Prostate gland (tissue), 2 donors: ENCODE measurements at regions not wholly inside any gene's neighbourhood (a gene's known extent, or its start where the extent isn't known, plus 50 kb on each side); places are given as distances from the start of the nearest gene placed in this dataset.
"Not testable (repeated sequence)": the region's sequence is repeated elsewhere in the genome, so short reads cannot be mapped to it uniquely, and the experiment has no call there.

Source experiments
- DNase-seq: peaks from one replicate; pipeline ENCODE4 v3.0.0-alpha.2; 2019; ENCODE audit warnings: low spot score
- H3K27ac ChIP-seq, 2 donors: fragments of 200-600 bp; sonication (generic); 2 replicates each; pipeline ENCODE4 v1.5.1; 2017 to 2019
- H3K27me3 ChIP-seq: fragments of 200-600 bp; sonication (generic); replicated peaks from 2 replicates; pipeline ENCODE4 v1.5.1; 2019; ENCODE audit not compliant: insufficient read depth
- H3K36me3 ChIP-seq, 2 donors: fragments of 200-600 bp; sonication (generic); 1 replicate in 1 of 2; 2 replicates in 1 of 2; pipeline versions ENCODE4 v1.5.1 to v1.8.1; 2017 to 2019
- H3K4me1 ChIP-seq: fragments of 200-600 bp; sonication (generic); replicated peaks from 2 replicates; pipeline ENCODE4 v1.5.1; 2019
- H3K4me3 ChIP-seq, 2 donors: fragments of 200-600 bp; sonication (generic); 2 replicates each; pipeline ENCODE4 v1.5.1; 2017 to 2019
- H3K9me3 ChIP-seq: fragments of 200-600 bp; sonication (generic); 2 replicates; pipeline ENCODE4 v1.5.1; 2017
- CTCF ChIP-seq, 4 experiments: fragments of 200-600 bp in 2 of 4; fragments of 450-650 bp in 2 of 4; sonication (generic) in 2 of 4; IDR thresholded peaks; 1 replicate in 3 of 4; 2 replicates in 1 of 4; pipeline ENCODE4 v1.5.1; 2016 to 2019; ENCODE audit warnings: antibody characterized with exemption in 4 of 4, mild to moderate bottlenecking in 2 of 4, moderate library complexity in 2 of 4
- POLR2A ChIP-seq: fragments of 450-650 bp; IDR thresholded peaks from one replicate; pipeline ENCODE4 v1.6.1; 2016; ENCODE audit warnings: antibody characterized with exemption, mild to moderate bottlenecking
- POLR2AphosphoS5 ChIP-seq: sonication (generic); formaldehyde crosslinking; IDR thresholded peaks from one replicate; pipeline ENCODE4 v1.6.1; 2017; ENCODE audit warnings: antibody characterized with exemption
- WGBS: methylation state at CpG from one replicate; pipeline ENCODE4 v1.1.5; 2018; 5-methylcytosine and 5-hydroxymethylcytosine counted together
- intact Hi-C: fragments of 100-400 bp; cut with DNase I; formaldehyde crosslinking; loops from one replicate; pipeline ENCODE4 v1.14.2; 2022

GRCh38 chr6:111942561-111942960 is 69.3 kb upstream of the FYN start:
- 77% methylated on average over 2 of the region's 2 CpGs for WGBS
- Histone ChIP-seq H3K27ac (no peak overlapping the region), H3K4me1 (no peaks in the 10 kb centered on the region), H3K27me3 (no peaks in the 10 kb centered on the region), H3K4me3 (no peak overlapping the region), H3K36me3 (no peaks in the 10 kb centered on the region), H3K9me3 (no peaks in the 10 kb centered on the region)
- TF ChIP-seq CTCF (IDR thresholded peaks at IDR 0.05) (no peak), POLR2A (no peak), POLR2AphosphoS5 (no peak)
- DNase-seq, result no peak
- intact Hi-C loops, result no loop called here

GRCh38 chr6:111943266-111943665 is 70.0 kb upstream of the FYN start:
- 78% methylated on average over 3 of the region's 3 CpGs for WGBS

GRCh38 chr6:111943726-111944125 is 70.5 kb upstream of the FYN start:
- DNase-seq, result no peak
- Histone ChIP-seq H3K27me3 (no peaks in the 10 kb centered on the region), H3K9me3 (no peaks in the 10 kb centered on the region), H3K27ac (no peak overlapping the region), H3K4me3 (no peak overlapping the region), H3K36me3 (no peaks in the 10 kb centered on the region), H3K4me1 (no peaks in the 10 kb centered on the region)
- 94% methylated on average over 3 of the region's 3 CpGs for WGBS
- TF ChIP-seq POLR2A, result no peak
- TF ChIP-seq POLR2AphosphoS5, result no peak
- TF ChIP-seq CTCF (IDR thresholded peaks at IDR 0.05), result no peak
- intact Hi-C loops, result no loop called here

More at GRCh38 chr6:111943266-111943665, 70.0 kb upstream of the FYN start:
- Histone ChIP-seq H3K4me3 (no peak overlapping the region), H3K27me3 (no peaks in the 10 kb centered on the region), H3K9me3 (no peaks in the 10 kb centered on the region), H3K27ac (no peak overlapping the region), H3K36me3 (no peaks in the 10 kb centered on the region), H3K4me1 (no peaks in the 10 kb centered on the region)
- TF ChIP-seq POLR2A (no peak), CTCF (IDR thresholded peaks at IDR 0.05) (no peak), POLR2AphosphoS5 (no peak)
- intact Hi-C loops, result no loop called here
- DNase-seq, result no peak

GRCh38 chr6:111944541-111944940 is 71.3 kb upstream of the FYN start:
- Histone ChIP-seq H3K27ac (no peak overlapping the region), H3K4me1 (no peaks in the 10 kb centered on the region), H3K9me3 (no peaks in the 10 kb centered on the region), H3K27me3 (no peaks in the 10 kb centered on the region), H3K36me3 (no peaks in the 10 kb centered on the region), H3K4me3 (no peak overlapping the region)
- no peak for DNase-seq
- intact Hi-C loops, result no loop called here
- TF ChIP-seq POLR2AphosphoS5 (no peak), POLR2A (no peak), CTCF (IDR thresholded peaks at IDR 0.05) (no peak)
- 93% methylated on average over 2 of the region's 2 CpGs for WGBS

- no peak overlapping the region for H3K27ac ChIP-seq
- no peak for DNase-seq
- no peaks in the 10 kb centered on the region for H3K9me3 ChIP-seq
- intact Hi-C loops, result no loop called here
- H3K4me3 ChIP-seq, result no peak overlapping the region
- H3K4me1 ChIP-seq, result no peaks in the 10 kb centered on the region
- WGBS, result 82% methylated on average over 3 of the region's 3 CpGs
- no peaks in the 10 kb centered on the region for H3K27me3 ChIP-seq
- H3K36me3 ChIP-seq, result no peaks in the 10 kb centered on the region
- TF ChIP-seq POLR2AphosphoS5 (no peak), POLR2A (no peak), CTCF (IDR thresholded peaks at IDR 0.05) (no peak)
These were observed 76.3 kb upstream of the FYN start for GRCh38 chr6:111949546-111949945.

- H3K4me3 ChIP-seq, intact Hi-C loops, H3K36me3 ChIP-seq, H3K9me3 ChIP-seq, H3K27me3 ChIP-seq, H3K27ac ChIP-seq, H3K4me1 ChIP-seq, DNase-seq: not testable (repeated sequence)
- WGBS, result 79% methylated on average over 3 of the region's 3 CpGs
These were observed 76.7 kb upstream of the FYN start for GRCh38 chr6:111949984-111950383.
